ENCODE measurements at regions not wholly inside any gene's neighbourhood (a gene's known extent, or its start where the extent isn't known, plus 50 kb on each side); places are given as distances from the start of the nearest gene placed in this dataset.

DNA sequence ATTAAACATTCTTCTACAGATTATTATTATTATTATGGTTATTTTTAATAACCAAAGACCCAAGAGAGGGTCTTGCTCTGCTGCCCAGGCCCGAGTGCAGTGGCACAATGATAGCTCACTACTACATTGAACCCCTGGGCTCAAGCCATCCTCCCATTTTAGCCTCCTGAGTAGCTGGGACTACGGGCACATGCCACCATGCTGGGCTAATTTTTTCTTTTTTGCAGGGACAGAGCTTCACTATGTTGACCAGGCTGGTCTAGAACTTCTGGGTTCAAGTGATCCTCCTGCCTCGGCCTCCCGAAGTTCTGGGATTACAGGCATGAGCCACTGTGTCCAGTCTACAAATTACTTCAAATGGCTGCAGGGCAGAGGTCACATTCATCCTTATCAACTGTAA, 179.8 kb downstream of the KCNRG start:
- no peak for DNase-seq (ENCODE audit: low read depth)

DNA sequence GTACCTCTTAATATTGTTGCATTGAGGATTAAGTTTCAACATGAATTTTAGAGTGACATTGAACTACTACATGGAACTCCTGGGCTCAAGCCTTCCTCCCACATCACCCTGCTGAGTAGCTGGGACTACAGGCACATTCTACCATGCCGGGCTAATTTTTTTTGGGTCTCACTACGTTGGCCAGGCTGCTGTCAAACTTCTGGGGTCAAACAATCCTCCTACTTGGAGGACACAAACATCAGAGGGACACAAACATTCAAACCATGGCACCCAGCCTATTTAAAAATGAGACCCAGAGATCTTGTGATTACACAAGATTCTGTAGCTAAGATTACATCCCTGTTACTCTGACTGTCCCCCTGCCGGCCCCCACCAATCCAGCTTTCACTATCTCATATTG, 180.9 kb downstream of the KCNRG start:
- DNase-seq (ENCODE audit: low read depth) = no peak

DNA sequence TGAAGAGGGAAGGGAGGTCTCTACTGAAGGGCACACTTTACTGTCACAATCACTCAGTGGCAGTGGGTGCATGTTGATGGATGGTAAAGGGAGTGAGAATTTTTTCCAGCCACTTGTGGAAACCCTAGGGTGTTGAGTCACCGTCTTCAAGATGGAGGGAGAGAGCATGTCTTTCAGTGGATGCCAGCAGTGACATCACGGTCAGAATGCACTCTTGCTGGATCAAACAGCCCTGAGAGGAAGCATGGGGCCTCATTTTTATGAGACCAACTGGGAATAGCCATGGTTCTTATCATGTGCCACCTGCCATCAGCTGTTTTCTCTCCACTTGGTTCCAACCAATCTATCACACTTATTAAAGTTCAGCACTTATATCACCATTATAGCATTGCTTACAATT, 182.5 kb downstream of the KCNRG start:
- DNase-seq (ENCODE audit: low read depth) = no peak

DNA sequence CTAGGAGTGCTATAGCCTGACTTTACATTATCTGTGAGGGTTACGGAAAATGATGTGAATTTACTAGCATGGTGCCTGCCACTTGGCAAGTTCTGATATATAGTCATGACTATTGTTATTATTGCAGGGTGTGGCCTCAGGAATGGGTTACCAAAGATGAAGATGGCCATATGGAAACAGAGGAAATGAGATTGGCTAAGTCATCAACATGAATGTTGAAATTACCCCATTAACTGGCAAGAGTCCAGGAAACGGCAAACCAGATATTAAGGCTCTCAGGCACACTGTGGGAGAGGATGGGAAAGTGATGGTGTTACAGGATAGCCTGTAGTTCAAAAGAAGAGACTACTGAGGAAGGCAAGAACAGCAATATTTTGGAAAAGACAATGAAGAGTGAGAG, 183.3 kb downstream of the KCNRG start:
- DNase-seq (ENCODE audit: low read depth) = peak; percentile 32

DNA sequence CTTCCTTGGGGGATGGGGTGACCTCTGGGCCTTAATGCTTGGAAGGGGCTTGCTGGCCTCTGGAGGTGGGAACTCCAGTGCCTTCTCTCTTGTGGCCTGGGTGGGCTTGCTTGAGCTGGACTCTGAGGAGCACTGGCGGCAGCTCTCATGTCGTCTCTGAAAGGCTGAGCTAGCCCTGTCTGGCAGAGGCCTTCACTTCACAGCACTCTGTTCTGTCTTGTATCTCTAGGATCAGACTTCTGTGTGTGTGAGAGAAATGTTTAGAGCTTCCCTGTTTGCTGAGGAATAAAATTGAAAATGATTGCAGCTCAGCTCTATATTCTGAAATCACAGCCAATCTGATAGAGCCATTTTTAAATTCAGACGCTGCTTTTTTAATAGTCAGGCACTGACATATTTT, 185.3 kb downstream of the KCNRG start:
- DNase-seq (ENCODE audit: low read depth) = no peak

DNA sequence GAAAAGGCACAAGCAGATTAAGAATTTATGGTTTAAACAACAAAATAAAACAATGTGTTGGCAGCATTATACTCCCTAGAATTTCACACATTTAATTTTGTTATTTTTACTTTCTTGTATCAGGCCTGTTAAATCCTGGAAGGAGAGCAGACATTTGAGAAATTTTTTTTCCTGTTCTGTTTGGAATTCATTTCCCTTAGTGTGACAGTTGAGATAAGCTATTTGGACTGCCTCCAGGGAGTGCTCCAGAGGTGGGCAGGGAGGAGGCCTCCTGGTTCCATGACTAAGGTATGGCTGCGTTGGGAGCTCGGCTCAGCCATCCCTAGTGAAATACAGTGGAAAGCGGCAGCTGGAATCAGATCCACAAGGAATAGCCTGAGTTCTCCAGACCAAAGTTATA, 185.7 kb downstream of the KCNRG start:
- DNase-seq (ENCODE audit: low read depth) = no peak

DNA sequence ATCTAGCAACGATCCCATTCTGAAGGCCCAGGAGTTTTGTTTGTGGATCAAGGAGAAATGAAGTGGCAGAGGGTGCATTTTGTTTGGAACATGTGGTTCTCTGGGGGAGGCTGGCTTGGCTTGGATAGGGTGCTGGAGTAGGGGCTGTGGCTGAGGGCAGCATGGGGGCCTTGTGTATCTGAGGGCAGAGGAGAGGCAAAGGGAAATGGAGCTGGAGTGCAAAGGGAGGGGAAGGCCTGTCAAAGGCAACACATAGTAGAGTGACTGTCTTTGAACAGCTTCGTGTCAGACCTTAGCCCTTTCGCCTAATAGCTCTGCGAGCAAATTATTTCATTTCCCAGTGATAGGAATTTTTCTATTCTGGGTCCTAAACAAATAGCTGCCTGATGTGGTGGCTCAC, 187.2 kb downstream of the KCNRG start:
- no peak for DNase-seq (ENCODE audit: low read depth)

DNA sequence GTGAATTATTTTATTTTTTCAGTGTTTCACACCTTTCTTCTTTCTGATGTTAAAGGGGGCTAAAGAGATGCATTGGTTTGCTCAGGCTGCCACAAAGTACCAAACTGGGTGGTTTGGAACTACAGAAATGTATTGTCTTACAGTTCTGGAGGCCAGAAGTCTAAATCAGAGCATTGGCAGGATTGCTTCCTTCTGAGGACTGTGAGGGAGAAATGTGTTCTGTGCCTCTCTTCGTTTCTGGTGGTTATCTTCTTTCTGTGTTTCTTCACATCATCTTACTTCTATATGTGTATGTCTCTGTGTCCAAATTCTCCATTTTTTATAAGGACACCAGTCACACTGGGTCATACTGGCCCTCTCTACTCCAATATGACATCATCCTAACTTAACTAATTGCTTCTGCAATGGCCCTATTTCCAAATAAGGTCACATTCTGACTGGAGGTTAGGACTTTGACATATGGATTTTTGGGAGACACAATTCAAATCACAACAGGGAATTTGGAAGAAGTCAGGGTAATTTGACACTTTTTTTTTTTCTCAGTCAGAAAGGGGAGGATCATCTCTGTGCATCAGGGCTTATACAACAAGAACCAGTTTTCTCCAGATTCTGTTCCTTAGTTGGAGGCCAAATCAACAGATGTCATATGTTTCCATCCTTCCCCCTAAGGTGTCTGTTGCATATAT, 188.2 kb downstream of the KCNRG start:
- DNase-seq (ENCODE audit: low read depth) = no peak

DNA sequence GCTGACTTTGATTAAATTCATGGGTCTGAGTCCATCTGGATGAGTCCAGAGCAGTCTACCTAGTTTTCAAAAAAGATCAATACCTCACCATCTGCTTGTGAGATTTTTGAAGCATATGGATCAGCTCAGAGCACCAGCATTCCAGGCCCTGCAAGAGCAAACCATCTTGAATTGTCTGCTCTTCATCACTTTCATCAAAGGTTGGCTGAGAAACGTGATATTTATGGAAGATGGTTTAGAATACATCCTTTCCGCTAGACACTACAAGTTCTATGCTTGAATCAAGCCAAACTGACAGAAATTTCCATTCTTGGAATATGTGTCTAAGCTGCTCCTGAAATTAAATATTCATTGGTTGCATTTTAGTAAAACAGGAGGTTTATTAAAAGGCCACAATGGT, 190.3 kb downstream of the KCNRG start:
- DNase-seq (ENCODE audit: low read depth) = no peak

DNA sequence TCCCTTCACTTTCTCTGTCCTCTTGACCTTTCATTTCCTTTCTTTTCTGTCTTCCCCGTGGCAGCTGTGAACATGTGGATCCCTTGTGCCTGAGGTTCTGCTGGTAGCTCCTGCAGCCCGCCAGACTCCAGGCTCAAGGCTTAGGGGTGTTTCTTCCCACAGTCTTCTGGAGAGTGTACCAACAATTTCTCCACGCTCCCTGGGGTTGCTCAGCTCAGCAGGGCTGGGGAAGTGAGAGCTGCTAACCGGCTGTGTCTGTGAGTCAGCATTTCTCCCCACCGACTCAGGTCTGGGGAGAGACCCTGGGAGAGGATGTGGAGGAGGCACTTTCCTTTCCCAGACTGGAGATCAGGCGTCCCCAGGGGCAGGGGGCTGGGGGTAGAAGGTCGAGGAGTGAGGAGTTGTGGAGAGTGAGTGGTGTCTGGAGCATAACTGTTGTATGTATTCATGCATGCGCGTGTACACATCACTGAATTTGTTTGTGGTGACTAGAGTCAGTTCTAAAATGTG, 193.6 kb downstream of the KCNRG start:
- peak; percentile 54 for DNase-seq (ENCODE audit: low read depth)

DNA sequence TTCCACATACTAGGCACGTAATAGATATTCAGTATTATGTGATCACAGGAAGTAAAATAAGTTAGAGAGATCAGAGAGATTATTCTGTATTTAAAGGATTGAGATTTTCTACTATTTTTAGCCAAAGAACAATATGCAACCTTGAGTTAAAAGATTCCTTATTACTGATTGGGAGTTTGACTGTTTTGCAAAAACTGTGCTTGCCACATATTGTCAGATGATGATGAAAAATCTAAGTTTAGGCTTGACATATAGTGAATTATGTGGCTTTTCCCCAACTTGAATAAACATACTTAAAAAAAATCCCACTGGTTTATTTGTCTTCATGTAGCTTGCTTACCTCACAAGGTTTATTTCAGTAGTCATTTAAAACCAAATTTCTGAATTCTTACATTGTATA, 194.4 kb downstream of the KCNRG start:
- DNase-seq (ENCODE audit: low read depth) = no peak

DNA sequence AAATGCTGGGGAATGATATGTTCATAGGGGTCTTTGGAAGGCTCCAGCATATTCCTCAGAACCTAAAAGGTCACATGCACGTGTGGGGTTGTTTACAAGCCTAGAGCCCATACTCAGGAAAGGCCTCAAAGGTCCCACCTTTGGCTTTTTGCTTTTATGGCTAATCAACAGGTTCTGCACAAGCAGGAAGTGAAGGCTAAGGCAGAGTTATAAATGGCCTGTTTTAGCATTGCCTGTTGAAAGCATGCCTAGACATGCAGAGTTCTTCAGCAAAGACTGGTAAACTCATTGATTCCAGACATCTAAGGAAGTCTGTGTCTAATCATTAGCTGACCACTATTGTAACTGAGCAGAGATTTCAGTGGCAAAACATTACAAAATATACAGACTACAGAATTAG, 198.3 kb downstream of the KCNRG start:
- no peak for DNase-seq (ENCODE audit: low read depth)

DNA sequence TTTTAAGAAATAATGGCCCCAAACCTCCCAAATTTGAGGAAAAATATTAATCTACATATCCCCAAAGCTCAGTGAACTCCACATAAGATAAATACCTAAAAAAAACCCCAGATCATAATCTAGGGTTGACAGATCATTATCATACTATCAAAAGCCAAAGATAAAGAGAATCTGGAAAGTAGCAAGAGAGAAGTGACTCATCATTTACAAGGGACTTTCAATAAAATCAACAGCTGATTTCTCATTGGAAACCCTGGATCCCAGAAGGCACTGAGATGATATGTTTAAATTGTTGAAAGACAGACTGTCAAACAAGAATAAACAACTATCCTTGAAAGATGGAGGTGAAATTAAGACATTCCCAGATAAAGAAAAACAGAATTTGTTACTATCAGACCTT, 199.3 kb downstream of the KCNRG start:
- no peak for DNase-seq (ENCODE audit: low read depth)

DNA sequence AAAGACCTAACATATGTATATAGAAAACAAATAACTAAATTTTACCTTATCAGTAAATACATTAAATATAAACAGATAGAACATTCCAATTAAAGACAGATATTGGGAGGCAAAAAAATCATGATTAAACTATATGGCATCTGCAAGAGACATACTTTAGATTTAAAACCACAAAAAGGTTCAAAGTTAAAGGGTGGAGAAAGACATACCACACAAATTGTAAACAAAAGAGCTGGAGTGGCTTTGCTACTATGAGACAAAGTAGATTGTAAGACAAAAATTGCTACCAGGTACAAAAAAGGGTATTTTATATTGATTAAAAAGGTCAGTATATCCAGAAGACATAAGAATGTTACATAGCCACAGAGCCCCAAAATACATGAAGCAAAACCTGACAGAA, 200.2 kb downstream of the KCNRG start:
- no peak for DNase-seq (ENCODE audit: low read depth)

DNA sequence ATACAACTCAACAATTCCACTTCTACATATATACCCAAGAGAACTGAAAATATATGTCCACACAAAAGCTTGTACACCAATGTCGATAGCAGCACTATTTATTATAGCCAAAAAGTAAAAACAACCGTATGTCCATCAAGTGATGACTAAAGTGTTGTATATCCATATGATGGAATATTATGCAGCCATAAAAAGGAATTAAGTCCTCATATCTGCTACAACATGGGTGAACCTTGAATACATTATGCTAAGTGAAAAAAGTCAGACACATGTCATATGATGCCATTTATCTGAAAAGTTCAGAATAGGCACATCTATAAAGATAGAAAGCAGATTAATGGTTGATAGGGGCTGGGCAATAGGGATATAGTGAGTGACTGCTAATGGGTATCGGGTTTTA, 204.5 kb downstream of the KCNRG start:
- no peak for DNase-seq (ENCODE audit: low read depth)

DNA sequence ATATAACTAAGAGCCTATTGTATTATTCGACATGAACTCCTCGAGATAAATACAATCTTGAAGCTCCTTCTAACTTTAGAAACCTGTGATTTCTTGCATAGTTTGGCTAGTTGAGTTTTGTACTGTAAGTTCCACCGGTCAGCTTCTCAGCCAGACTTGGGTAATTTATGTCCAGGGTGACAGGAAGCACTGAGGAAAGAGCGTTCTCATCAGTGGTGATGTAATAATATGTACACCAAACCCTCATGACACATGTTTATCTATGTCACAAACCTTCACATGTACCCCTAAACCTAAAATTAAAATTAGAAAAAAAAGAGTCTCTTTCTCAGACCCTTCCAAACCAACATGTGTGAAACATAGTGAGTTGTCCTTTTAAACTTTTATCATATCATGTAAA, 205.7 kb downstream of the KCNRG start:
- no peak for DNase-seq (ENCODE audit: low read depth)

DNA sequence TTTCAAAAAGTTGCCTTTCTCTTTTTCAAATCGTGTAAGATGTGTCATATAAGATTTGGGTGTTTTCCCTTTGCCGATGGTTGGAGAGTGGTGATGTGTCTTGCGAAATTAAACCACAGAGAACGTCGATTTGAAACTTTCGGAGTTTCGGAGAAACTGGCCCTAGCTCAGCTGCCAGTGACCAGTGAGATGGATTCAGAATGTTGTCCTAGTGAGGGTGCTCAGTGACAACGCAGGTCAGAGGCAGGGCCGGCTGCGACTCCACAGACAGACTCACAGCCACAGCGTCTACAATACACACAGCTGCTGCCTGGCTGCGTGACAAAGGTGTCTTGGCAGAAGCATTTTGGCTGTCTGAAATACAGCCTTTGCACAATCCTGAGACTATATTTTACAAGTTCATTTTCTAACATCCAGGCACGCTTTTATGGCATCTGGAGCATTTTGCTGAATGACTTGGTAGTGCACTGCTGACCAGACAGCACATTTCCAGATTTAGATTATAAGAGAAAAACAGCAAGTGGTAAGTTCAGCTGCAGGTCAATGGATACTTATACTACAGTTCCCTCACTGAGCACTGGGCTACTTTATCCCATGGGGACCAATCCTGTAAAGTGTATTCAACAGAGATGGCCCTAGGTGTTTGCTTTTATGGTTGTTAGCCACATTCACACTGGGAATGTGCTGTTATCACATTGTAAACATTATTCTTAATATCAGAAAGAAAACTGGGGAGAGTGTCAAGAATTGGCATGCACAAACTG, 207.5 kb downstream of the KCNRG start:
- peak; percentile 91 for DNase-seq (ENCODE audit: low read depth)

DNA sequence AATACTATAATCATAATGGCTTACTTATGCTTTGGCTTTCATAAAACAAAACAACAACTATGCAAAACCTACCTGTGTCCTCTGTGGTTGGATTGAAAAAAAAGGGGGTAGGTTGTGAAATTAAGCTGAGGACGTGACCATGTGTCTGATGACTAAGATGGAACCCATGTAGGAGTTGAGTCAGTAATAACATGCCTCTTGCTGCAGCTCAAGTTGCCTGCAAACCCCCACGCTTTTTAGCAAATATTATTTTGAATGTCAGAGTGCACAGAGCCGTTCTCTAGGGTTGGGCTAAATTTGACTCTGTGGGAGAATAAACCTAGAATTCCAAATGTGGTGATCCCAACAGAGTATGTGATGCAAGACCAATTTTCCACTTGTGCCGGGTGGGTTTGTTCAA, 209.3 kb downstream of the KCNRG start:
- DNase-seq (ENCODE audit: low read depth) = no peak

DNA sequence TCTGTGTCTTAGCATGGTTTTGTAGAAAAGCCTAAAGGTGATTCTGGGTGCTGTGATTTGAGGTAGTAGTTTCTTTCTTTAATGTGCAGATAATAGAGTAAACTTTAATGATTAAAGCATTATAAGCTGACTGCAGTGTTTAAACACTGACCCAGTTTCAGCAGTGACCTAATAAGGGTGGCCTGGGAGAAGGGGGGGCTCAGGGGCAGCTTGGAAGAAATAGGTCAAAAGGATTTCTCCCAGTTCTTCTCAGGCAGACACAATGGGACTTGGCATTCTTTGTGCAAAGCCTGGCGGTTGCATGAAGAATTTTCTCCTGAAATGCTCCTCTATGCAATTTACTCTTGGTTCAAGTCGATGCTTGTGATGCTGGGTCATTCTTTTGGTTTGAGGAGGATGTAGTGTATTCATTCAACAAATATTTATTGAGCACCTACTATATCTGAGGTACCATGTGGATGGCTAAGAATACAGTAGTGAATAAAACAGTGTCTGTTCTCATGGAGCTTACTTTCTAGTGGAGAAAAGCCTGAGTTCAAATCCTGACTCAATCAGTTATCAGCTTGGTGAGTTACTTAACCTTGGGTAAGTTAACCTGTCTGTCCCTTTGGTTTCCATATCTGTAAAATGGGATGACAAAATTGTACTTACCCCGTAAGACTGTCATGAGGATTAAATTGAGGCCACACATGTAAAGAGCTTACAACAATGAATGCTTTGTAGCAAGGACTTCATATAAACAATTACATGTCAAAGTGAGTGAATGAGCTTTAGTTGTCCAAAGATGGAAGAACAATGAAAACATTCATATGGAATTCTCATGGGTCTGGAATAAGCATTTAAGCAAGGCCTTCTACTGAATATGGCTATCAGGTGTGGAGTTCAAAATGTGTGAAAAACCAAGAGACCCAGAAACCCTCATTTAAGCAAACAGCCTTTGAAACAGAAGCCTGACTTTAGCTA, 210.2 kb downstream of the KCNRG start:
- DNase-seq (ENCODE audit: low read depth) = no peak

DNA sequence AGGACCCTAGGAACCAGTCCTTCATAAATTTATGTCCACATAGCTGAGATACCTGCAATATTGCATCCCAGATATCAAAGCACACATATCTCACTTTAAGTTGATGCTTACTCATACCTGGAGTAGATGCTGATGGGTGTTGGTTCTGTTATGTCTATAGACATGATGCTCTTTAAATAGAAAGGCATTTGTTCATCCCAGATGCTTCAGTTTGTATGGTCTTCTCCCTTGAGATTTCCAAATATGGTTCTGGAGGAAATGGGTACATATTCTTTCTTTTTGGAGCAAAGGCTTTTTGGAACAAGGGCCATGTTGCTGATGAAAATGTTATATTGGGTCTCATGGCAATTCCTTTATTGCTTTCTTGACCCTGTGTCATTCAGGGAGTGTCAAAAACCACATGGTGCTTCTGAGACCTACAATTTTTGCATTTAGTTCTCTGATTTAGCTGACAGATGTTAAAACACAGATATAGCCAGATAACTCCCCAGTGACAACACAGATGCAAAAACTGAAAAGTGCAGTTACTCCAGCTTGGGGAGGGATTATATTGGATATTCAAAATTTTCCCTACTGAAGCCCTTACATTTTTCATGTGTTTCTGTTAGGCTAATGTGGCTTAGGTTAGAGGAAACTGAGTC, 211.4 kb downstream of the KCNRG start:
- no peak for DNase-seq (ENCODE audit: low read depth)

DNA sequence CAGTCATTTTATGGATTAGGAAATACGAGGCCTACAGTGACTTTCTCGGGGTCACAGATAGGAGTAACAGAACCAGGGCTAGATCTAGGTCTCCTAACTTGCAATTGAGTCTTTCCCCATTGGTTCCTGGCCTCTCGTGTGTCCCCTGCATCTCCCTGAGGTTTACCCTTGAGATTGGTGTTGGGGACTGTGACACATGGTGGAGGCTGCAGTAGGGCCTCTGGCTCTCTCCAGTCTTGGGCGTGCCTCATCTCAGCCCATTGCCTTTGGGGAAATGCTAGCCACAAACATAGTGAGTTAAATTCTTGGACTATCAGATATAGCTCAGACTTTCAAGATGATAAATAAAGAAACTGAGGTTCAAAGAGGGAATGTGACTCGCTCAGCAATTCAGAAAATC, 212.1 kb downstream of the KCNRG start:
- no peak for DNase-seq (ENCODE audit: low read depth)

DNA sequence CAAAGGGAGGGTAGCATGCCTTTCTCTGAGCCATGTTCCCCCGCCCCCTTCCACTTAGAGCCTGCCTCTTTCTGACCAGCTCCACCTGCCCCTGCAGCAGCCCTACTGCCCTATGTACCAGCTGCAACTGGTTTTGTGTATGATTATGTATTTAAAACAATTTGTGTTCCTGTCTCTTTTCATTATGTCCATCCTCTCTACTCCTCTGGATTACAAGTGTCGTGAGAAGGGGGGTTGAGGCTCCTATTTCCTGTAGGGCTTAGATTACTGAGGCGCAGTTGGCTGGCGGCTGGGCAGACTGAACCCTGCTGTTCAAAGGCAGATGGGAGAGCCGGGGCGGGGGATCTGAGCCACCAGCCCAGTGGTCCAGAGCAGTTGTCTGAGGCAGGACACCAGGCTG, 213.3 kb downstream of the KCNRG start:
- DNase-seq (ENCODE audit: low read depth) = no peak
